SU-DHL-6 (cell line): ENCODE measurements at regions not wholly inside any gene's neighbourhood (a gene's known extent, or its start where the extent isn't known, plus 50 kb on each side); places are given as distances from the start of the nearest gene placed in this dataset.

Experiments
- H2AFZ ChIP-seq: fragments of 200-600 bp; sonication (generic); 2 replicates; pipeline ENCODE4 v1.6.1; 2014; ENCODE audit warnings: low read depth, mild to moderate bottlenecking, moderate library complexity, mixed read lengths, antibody characterized with exemption, low read length; ENCODE audit not compliant: severe bottlenecking
- H3F3A ChIP-seq: fragments of 200-600 bp; shearing (Covaris generic); 2 replicates; pipeline ENCODE4 v1.6.0; 2016; ENCODE audit warnings: antibody characterized with exemption, mild to moderate bottlenecking; ENCODE audit not compliant: insufficient read depth
- H3K27ac ChIP-seq: fragments of 200-600 bp; sonication (generic); 2 replicates; pipeline ENCODE4 v1.5.1; 2016; ENCODE audit warnings: low read depth, mild to moderate bottlenecking, low read length, moderate library complexity, mixed read lengths
- H3K27me3 ChIP-seq: fragments of 200-600 bp; sonication (generic), shearing (Covaris generic); 2 replicates; pipeline ENCODE4 v1.6.0; 2014; ENCODE audit warnings: mild to moderate bottlenecking, low read length
- H3K36me3 ChIP-seq: fragments of 200-600 bp; sonication (generic); 2 replicates; pipeline ENCODE4 v1.6.1; 2014; ENCODE audit warnings: mild to moderate bottlenecking, low read length, mixed read lengths
- H3K4me2 ChIP-seq: fragments of 300-600, 200-600 bp; shearing (Covaris generic), sonication (generic); 2 replicates; pipeline ENCODE4 v1.6.0; 2014; ENCODE audit warnings: low read length, low read depth, mild to moderate bottlenecking; ENCODE audit not compliant: poor library complexity, severe bottlenecking
- H3K4me3 ChIP-seq: fragments of 200-600 bp; sonication (generic); 2 replicates; pipeline ENCODE4 v1.5.1; 2014; ENCODE audit warnings: antibody characterized with exemption, low read length, mild to moderate bottlenecking, mixed read lengths; ENCODE audit not compliant: insufficient read depth, poor library complexity, severe bottlenecking
- H3K79me2 ChIP-seq: fragments of 200-600 bp; sonication (generic); 2 replicates; pipeline ENCODE4 v1.6.1; 2014; ENCODE audit warnings: mild to moderate bottlenecking, low read length, moderate library complexity; ENCODE audit not compliant: insufficient read depth
- H3K9ac ChIP-seq: fragments of 200-600 bp; sonication (generic); 2 replicates; pipeline ENCODE4 v1.7.0; 2014; ENCODE audit warnings: mild to moderate bottlenecking, low read length
- H3K9me2 ChIP-seq: fragments of 200-600 bp; sonication (generic); replicated peaks from 2 replicates; pipeline ENCODE4 v1.6.1; 2014; ENCODE audit warnings: low read length; ENCODE audit not compliant: insufficient read depth
- H3K9me3 ChIP-seq: fragments of 200-600 bp; sonication (generic); 2 replicates; pipeline ENCODE4 v1.6.1; 2014; ENCODE audit warnings: low read length, mixed read lengths; ENCODE audit not compliant: insufficient read depth
- H4K20me1 ChIP-seq: fragments of 200-600 bp; sonication (generic); 2 replicates; pipeline ENCODE4 v1.6.1; 2014; ENCODE audit warnings: low read depth, mild to moderate bottlenecking, antibody characterized with exemption, low read length, moderate library complexity, mixed read lengths
- EZH2phosphoT487 ChIP-seq: fragments of 200-600 bp; sonication (generic), shearing (Covaris generic); conservative IDR thresholded peaks from 2 replicates; pipeline ENCODE4 v1.6.1; 2018; ENCODE audit warnings: mild to moderate bottlenecking, antibody characterized with exemption, low read length, moderate library complexity, mixed read lengths
- TF ChIP-seq, protein P1 (sequence below): fragments of 200-600 bp; sonication (generic); IDR thresholded peaks from one replicate; pipeline ENCODE4 v1.5.1; 2017; ENCODE audit warnings: antibody characterized with exemption, mild to moderate bottlenecking, low read length, moderate library complexity; ENCODE audit not compliant: insufficient read depth, poor library complexity, severe bottlenecking

DNA sequence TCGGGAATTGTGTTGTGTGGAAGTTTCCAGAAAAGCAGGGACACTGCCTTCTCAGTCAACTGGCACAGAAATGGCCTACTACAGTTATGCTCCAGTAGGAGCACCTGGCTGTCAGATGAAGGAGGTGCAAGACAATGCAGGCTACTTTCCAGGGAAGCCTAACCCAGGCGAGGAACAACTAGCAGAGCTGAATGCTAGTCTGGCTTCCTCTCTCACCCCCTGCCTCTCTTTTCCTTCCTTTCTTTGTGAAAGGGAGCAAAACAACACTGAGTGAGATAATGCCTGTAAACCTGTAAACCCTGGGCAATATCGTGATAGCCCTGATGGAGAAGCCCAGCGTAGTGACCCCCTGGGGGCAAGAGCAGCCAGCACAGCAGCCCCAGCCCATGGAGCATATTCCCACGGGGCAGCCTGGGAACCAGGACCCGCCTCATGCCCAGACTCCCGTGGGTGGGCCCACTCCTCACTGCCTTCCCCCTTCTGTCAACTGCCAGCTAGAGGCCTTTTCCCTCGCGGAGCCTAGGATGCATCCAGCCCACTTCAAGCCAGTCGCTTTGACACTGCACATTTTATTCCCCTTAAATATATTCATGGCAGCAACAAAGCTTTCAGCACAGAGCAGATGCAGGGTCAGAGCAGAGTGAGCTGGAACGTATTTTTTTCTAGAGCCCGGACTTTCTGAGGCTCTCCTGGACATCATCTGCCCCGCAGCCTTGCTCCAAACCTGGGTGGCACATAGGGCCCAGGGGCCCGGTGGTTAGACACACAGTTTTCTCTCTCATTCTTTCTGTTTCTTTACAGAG is 77.0 kb downstream of the PDCL3 start:
- Histone ChIP-seq H3K9me2 (no peaks in the 10 kb centered on the region), H2AFZ (no peak overlapping the region), H3K36me3 (no peaks in the 10 kb centered on the region), H3K4me3 (no peak overlapping the region), H3K9me3 (no peaks in the 10 kb centered on the region), H3K4me2 (no peak overlapping the region), H4K20me1 (no peaks in the 10 kb centered on the region), H3K27me3 (no peaks in the 10 kb centered on the region), H3K27ac (no peak overlapping the region), H3K9ac (no peak overlapping the region), H3K79me2 (no peaks in the 10 kb centered on the region), H3F3A (no peaks in the 10 kb centered on the region)
- TF ChIP-seq, protein P1, sequence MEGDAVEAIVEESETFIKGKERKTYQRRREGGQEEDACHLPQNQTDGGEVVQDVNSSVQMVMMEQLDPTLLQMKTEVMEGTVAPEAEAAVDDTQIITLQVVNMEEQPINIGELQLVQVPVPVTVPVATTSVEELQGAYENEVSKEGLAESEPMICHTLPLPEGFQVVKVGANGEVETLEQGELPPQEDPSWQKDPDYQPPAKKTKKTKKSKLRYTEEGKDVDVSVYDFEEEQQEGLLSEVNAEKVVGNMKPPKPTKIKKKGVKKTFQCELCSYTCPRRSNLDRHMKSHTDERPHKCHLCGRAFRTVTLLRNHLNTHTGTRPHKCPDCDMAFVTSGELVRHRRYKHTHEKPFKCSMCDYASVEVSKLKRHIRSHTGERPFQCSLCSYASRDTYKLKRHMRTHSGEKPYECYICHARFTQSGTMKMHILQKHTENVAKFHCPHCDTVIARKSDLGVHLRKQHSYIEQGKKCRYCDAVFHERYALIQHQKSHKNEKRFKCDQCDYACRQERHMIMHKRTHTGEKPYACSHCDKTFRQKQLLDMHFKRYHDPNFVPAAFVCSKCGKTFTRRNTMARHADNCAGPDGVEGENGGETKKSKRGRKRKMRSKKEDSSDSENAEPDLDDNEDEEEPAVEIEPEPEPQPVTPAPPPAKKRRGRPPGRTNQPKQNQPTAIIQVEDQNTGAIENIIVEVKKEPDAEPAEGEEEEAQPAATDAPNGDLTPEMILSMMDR = no peak
- TF ChIP-seq EZH2phosphoT487 = no peak

DNA sequence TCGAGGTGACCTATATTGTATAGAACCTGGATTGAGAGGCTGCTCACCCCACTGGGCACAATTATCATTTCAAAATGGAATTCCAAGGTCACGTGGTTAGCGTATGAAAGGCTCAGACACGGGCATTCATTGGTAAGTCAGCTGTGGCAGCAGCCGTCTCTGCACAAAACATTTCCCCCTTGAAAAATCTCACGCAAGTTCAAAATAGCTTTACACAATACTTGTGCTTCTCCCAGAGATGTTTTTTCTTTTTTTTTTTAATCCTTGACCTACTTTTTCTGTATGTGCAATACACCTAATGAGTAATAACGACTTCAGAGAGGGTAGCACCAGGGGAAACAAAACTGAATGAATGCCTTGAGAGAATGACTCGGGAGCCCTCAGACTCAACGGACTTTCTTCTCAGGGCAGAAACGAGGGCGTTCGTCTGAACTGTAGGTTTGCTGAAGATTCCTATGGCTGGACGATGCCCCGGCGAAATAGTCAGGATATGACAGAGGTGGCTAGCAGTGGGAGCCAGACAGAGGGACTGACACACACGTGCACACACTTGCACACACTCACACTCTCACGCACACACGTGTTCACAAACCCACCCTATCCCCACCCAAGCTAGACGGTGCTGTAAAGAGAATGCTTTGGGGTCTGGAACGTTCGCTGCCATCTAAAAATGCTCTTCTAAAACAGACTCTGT is 77.8 kb downstream of the PDCL3 start:
- H3K9me3 ChIP-seq = no peaks in the 10 kb centered on the region
- no peaks in the 10 kb centered on the region for H3K27me3 ChIP-seq
- no peaks in the 10 kb centered on the region for H3K79me2 ChIP-seq
- no peaks in the 10 kb centered on the region for H3F3A ChIP-seq
- no peak overlapping the region for H3K9ac ChIP-seq
- no peak overlapping the region for H3K4me2 ChIP-seq
- no peaks in the 10 kb centered on the region for H3K36me3 ChIP-seq
- TF ChIP-seq, protein P1 = no peak
- no peak for TF ChIP-seq EZH2phosphoT487
- H3K9me2 ChIP-seq = no peaks in the 10 kb centered on the region
- no peak overlapping the region for H3K27ac ChIP-seq
- no peaks in the 10 kb centered on the region for H4K20me1 ChIP-seq
- H2AFZ ChIP-seq = no peak overlapping the region
- no peak overlapping the region for H3K4me3 ChIP-seq

- TF ChIP-seq, protein P1 = no peak
- TF ChIP-seq EZH2phosphoT487 = no peak
- no peak overlapping the region for H2AFZ ChIP-seq
Observed at GRCh38 chr2:100641125-100641435, 78.3 kb downstream of the PDCL3 start.

More at GRCh38 chr2:100641125-100641435, 78.3 kb downstream of the PDCL3 start:
- Histone ChIP-seq H3K36me3 (no peaks in the 10 kb centered on the region), H3K9me2 (no peaks in the 10 kb centered on the region), H3K27ac (no peak overlapping the region), H3K27me3 (no peaks in the 10 kb centered on the region), H3K79me2 (no peaks in the 10 kb centered on the region), H3F3A (no peaks in the 10 kb centered on the region), H3K4me2 (no peak overlapping the region), H3K9me3 (no peaks in the 10 kb centered on the region), H3K4me3 (no peak overlapping the region), H4K20me1 (no peaks in the 10 kb centered on the region), H3K9ac (no peak overlapping the region)
